Left lung (tissue), 4 donors: ENCODE measurements at regions not wholly inside any gene's neighbourhood (a gene's known extent, or its start where the extent isn't known, plus 50 kb on each side); places are given as distances from the start of the nearest gene placed in this dataset.
A peak's percentile ranks its signal among the peaks of the same experiment; 100 is the strongest.

Source experiments
- ATAC-seq: fragments of 200-7000 bp; cut with Tn5 transposase; one replicate; pipeline ENCODE4 v1.9.1; 2020; ENCODE audit warnings: moderate library complexity
- DNase-seq, 4 donors: peaks; one replicate each; pipeline ENCODE4 v3.0.0-alpha.2; 2013 to 2020
- H3K27ac ChIP-seq, 2 donors: fragments of 200-600 bp; sonication (generic) in 1 of 2; one replicate each; pipeline versions ENCODE4 v1.5.0 to v1.8.0; 2020 to 2021
- H3K27me3 ChIP-seq, 2 donors: fragments of 200-600 bp; sonication (generic) in 1 of 2; one replicate each; pipeline versions ENCODE4 v1.5.0 to v1.8.0; 2020 to 2021
- H3K36me3 ChIP-seq, 2 donors: fragments of 200-600 bp; sonication (generic) in 1 of 2; one replicate each; pipeline versions ENCODE4 v1.5.0 to v1.8.0; 2020 to 2021
- H3K4me1 ChIP-seq, 2 donors: fragments of 200-600 bp; one replicate each; pipeline ENCODE4 v1.8.0; 2021
- H3K4me3 ChIP-seq, 2 donors: fragments of 200-600 bp; sonication (generic) in 1 of 2; one replicate each; pipeline versions ENCODE4 v1.5.0 to v1.8.0; 2020 to 2021; ENCODE audit warnings: mild to moderate bottlenecking in 1 of 2
- H3K9me3 ChIP-seq, 2 donors: fragments of 200-600 bp; sonication (generic) in 1 of 2; one replicate each; pipeline versions ENCODE4 v1.5.0 to v1.8.0; 2020 to 2021
- CTCF ChIP-seq, 2 donors: fragments of 200-600 bp; sonication (generic) in 1 of 2; IDR thresholded peaks; one replicate each; pipeline versions ENCODE4 v1.5.0 to v1.8.0; 2021; ENCODE audit warnings: antibody characterized with exemption in 2 of 2
- intact Hi-C, 2 donors: fragments of 100-400 bp; cut with DNase I; formaldehyde crosslinking; loops; one replicate each; pipeline versions ENCODE4 v1.11.2 to v1.14.2; 2022
- donor health status: DM: no; HTN: yes; CAD: no.
- donor health status: DM: no; HTN: no; CAD: no.

- no peak overlapping the region for H3K4me3 ChIP-seq
- H3K27ac ChIP-seq, result no peak overlapping the region
- no peaks in the 10 kb centered on the region for H3K4me1 ChIP-seq
- intact Hi-C loops, result no loop called here
- TF ChIP-seq CTCF (IDR thresholded peaks at IDR 0.05), result no peak
- no peak for DNase-seq
- H3K36me3 ChIP-seq, result no peaks in the 10 kb centered on the region
- no peak for ATAC-seq
- H3K27me3 ChIP-seq, result no peaks in the 10 kb centered on the region
- no peaks in the 10 kb centered on the region for H3K9me3 ChIP-seq
Observed at GRCh38 chr6:4665489-4666417, 110.5 kb upstream of the CDYL start.

- Histone ChIP-seq H3K36me3 (no peaks in the 10 kb centered on the region), H3K9me3 (no peaks in the 10 kb centered on the region), H3K27ac (no peak overlapping the region), H3K27me3 (no peaks in the 10 kb centered on the region), H3K4me3 (no peak overlapping the region), H3K4me1 (no peaks in the 10 kb centered on the region)
- no peak for TF ChIP-seq CTCF (IDR thresholded peaks at IDR 0.05)
- intact Hi-C loops, result no loop called here
- ATAC-seq (no peak), DNase-seq (no peak)
Observed at GRCh38 chr6:4664911-4665310, 111.3 kb upstream of the CDYL start.

GRCh38 chr6:4664117-4664626 is 112.0 kb upstream of the CDYL start:
- intact Hi-C loops, result no loop called here
- DNase-seq, result no peak

GRCh38 chr6:4662886-4663285 is 113.3 kb upstream of the CDYL start:
- H3K27ac ChIP-seq, result no peak overlapping the region
- intact Hi-C loops, result no loop called here
- ATAC-seq (no peak), DNase-seq (no peak)
- H3K4me3 ChIP-seq, result no peak overlapping the region
- H3K27me3 ChIP-seq, result no peaks in the 10 kb centered on the region
- H3K9me3 ChIP-seq, result no peaks in the 10 kb centered on the region
- no peaks in the 10 kb centered on the region for H3K36me3 ChIP-seq
- H3K4me1 ChIP-seq, result no peaks in the 10 kb centered on the region
- TF ChIP-seq CTCF (IDR thresholded peaks at IDR 0.05), result no peak

More at GRCh38 chr6:4664117-4664626, 112.0 kb upstream of the CDYL start:
- Histone ChIP-seq H3K4me3 (no peak overlapping the region), H3K36me3 (no peaks in the 10 kb centered on the region), H3K9me3 (no peaks in the 10 kb centered on the region), H3K27ac (no peak overlapping the region), H3K4me1 (no peaks in the 10 kb centered on the region), H3K27me3 (no peaks in the 10 kb centered on the region)
- TF ChIP-seq CTCF (IDR thresholded peaks at IDR 0.05), result no peak
- ATAC-seq, result peak; percentile 54

GRCh38 chr6:4661391-4661790 is 114.8 kb upstream of the CDYL start:
- DNase-seq, result no peak
- H3K27me3 ChIP-seq, result no peaks in the 10 kb centered on the region
- no peaks in the 10 kb centered on the region for H3K9me3 ChIP-seq
- no peaks in the 10 kb centered on the region for H3K36me3 ChIP-seq
- ATAC-seq, result no peak
- no peaks in the 10 kb centered on the region for H3K4me1 ChIP-seq
- no peak overlapping the region for H3K27ac ChIP-seq
- intact Hi-C loops, result no loop called here
- H3K4me3 ChIP-seq, result no peak overlapping the region
- no peak for TF ChIP-seq CTCF (IDR thresholded peaks at IDR 0.05)
